GM23338 (cell line): ENCODE measurements at regions not wholly inside any gene's neighbourhood (a gene's known extent, or its start where the extent isn't known, plus 50 kb on each side); places are given as distances from the start of the nearest gene placed in this dataset.

Experiments used
- ATAC-seq: fragments of 200-7000 bp; cut with Tn5 transposase; 3 replicates; pipeline ENCODE4 v1.9.1; 2020
- DNase-seq: peaks from one replicate; pipeline ENCODE4 v3.0.0-alpha.2; 2015; ENCODE audit warnings: low spot score
- H2AFZ ChIP-seq: fragments of 200-600 bp; sonication (generic); 2 replicates; pipeline ENCODE4 v1.8.0; 2016; ENCODE audit warnings: antibody characterized with exemption, mild to moderate bottlenecking, moderate library complexity
- H3F3A ChIP-seq: fragments of 200-600 bp; sonication (generic); replicated peaks from 2 replicates; pipeline ENCODE4 v1.8.0; 2017; ENCODE audit warnings: antibody characterized with exemption, mixed run types, low read depth
- H3K27ac ChIP-seq: fragments of 200-600 bp; sonication (generic); 2 replicates; pipeline ENCODE4 v1.6.1; 2016; ENCODE audit warnings: low read depth
- H3K27me3 ChIP-seq: fragments of 200-600 bp; sonication (generic); 2 replicates; pipeline ENCODE4 v1.8.0; 2016; ENCODE audit warnings: mild to moderate bottlenecking, mixed run types, moderate library complexity; ENCODE audit not compliant: insufficient read depth
- H3K36me3 ChIP-seq: fragments of 200-600 bp; sonication (generic); 2 replicates; pipeline ENCODE4 v1.8.0; 2016; ENCODE audit warnings: mild to moderate bottlenecking; ENCODE audit not compliant: insufficient read depth
- H3K4me1 ChIP-seq: fragments of 200-600 bp; sonication (generic); 2 replicates; pipeline ENCODE4 v1.8.0; 2016; ENCODE audit warnings: mild to moderate bottlenecking, moderate library complexity; ENCODE audit not compliant: insufficient read depth
- H3K4me2 ChIP-seq: fragments of 200-600 bp; sonication (generic); 2 replicates; pipeline ENCODE4 v1.7.1; 2017; ENCODE audit warnings: mixed run types
- H3K4me3 ChIP-seq: fragments of 200-600 bp; sonication (generic); 2 replicates; pipeline ENCODE4 v1.6.1; 2016; ENCODE audit warnings: mixed run types
- H3K79me2 ChIP-seq: fragments of 200-600 bp; sonication (generic); replicated peaks from 2 replicates; pipeline ENCODE4 v1.8.0; 2017; ENCODE audit warnings: mild to moderate bottlenecking; ENCODE audit not compliant: insufficient read depth
- H3K9me2 ChIP-seq: fragments of 200-600 bp; sonication (generic); 2 replicates; pipeline ENCODE4 v1.8.0; 2017; ENCODE audit not compliant: insufficient read depth
- H4K20me1 ChIP-seq: fragments of 200-600 bp; sonication (generic); replicated peaks from 2 replicates; pipeline ENCODE4 v1.8.0; 2017; ENCODE audit warnings: mild to moderate bottlenecking; ENCODE audit not compliant: insufficient read depth
- H3K27ac Mint-ChIP-seq: 2 replicates; pipeline ENCODE4 v1.8.0; 2020; ENCODE audit warnings: inconsistent platforms, mild to moderate bottlenecking, moderate library complexity, mixed read lengths
- H3K27me3 Mint-ChIP-seq: 3 replicates; pipeline ENCODE4 v1.8.0; 2022; ENCODE audit warnings: low read depth, mild to moderate bottlenecking, moderate library complexity, mixed read lengths, inconsistent platforms; ENCODE audit not compliant: insufficient read depth, poor library complexity
- H3K36me3 Mint-ChIP-seq: 3 replicates; pipeline ENCODE4 v1.8.0; 2021; ENCODE audit warnings: low read depth, mild to moderate bottlenecking, inconsistent platforms, moderate library complexity, mixed read lengths
- H3K4me1 Mint-ChIP-seq: 3 replicates; pipeline ENCODE4 v1.8.0; 2020; ENCODE audit warnings: mild to moderate bottlenecking, inconsistent platforms, mixed read lengths
- H3K4me3 Mint-ChIP-seq: 3 replicates; pipeline ENCODE4 v1.8.0; 2021; ENCODE audit warnings: moderate library complexity, mild to moderate bottlenecking, inconsistent platforms, mixed read lengths
- H3K9me3 Mint-ChIP-seq: 3 replicates; pipeline ENCODE4 v1.8.0; 2020; ENCODE audit warnings: moderate library complexity, mild to moderate bottlenecking, inconsistent platforms, mixed read lengths
- CREB1 ChIP-seq: fragments of 250-450 bp; sonication (Bioruptor Pico); IDR thresholded peaks from 2 replicates; pipeline ENCODE4 v1.5.0; 2020; ENCODE audit warnings: low read depth, mild to moderate bottlenecking, moderate library complexity
- CTCF ChIP-seq, 2 experiments: fragments of 200-600 bp in 1 of 2; sonication (generic) in 1 of 2; conservative IDR thresholded peaks; 2 replicates each; pipeline versions ENCODE4 v1.5.1 to v1.6.1; 2016 to 2017; ENCODE audit warnings: antibody characterized with exemption in 2 of 2, low read depth in 2 of 2, mild to moderate bottlenecking in 2 of 2, moderate library complexity in 1 of 2
- ETS1 ChIP-seq: IDR thresholded peaks from 2 replicates; pipeline ENCODE4 v1.6.1; 2016; ENCODE audit warnings: antibody characterized with exemption
- EZH2 ChIP-seq: fragments of 200-600 bp; sonication (generic); IDR thresholded peaks from one replicate; pipeline ENCODE4 v1.8.0; 2017; ENCODE audit warnings: antibody characterized with exemption, mild to moderate bottlenecking, low read depth; ENCODE audit not compliant: unreplicated experiment
- EZH2phosphoT487 ChIP-seq: fragments of 200-600 bp; sonication (generic); IDR thresholded peaks from one replicate; pipeline ENCODE4 v1.8.1; 2018; ENCODE audit warnings: antibody characterized with exemption; ENCODE audit not compliant: unreplicated experiment
- JUNB ChIP-seq: IDR thresholded peaks from one replicate; pipeline ENCODE4 v1.6.1; 2016; ENCODE audit warnings: antibody characterized with exemption; ENCODE audit not compliant: unreplicated experiment
- NANOG ChIP-seq: IDR thresholded peaks from 2 replicates; pipeline ENCODE4 v1.6.1; 2016; ENCODE audit warnings: antibody characterized with exemption, borderline replicate concordance
- POLR2AphosphoS5 ChIP-seq: IDR thresholded peaks from 2 replicates; pipeline ENCODE4 v1.6.1; 2016; ENCODE audit warnings: antibody characterized with exemption, low read depth
- REST ChIP-seq: IDR thresholded peaks from one replicate; pipeline ENCODE4 v1.6.1; 2018; ENCODE audit warnings: antibody characterized with exemption; ENCODE audit not compliant: unreplicated experiment
- STAT1 ChIP-seq: IDR thresholded peaks from one replicate; pipeline ENCODE4 v1.6.1; 2016; ENCODE audit warnings: antibody characterized with exemption; ENCODE audit not compliant: unreplicated experiment
- ZNF114 ChIP-seq: fragments of 250-450 bp; sonication (Bioruptor Pico); IDR thresholded peaks from 2 replicates; pipeline ENCODE4 v1.5.0; 2020; ENCODE audit warnings: mild to moderate bottlenecking, moderate library complexity
- ZNF331 ChIP-seq: fragments of 250-450 bp; sonication (Bioruptor Pico); IDR thresholded peaks from 2 replicates; pipeline ENCODE4 v1.5.0; 2020; ENCODE audit warnings: low read depth, mild to moderate bottlenecking, moderate library complexity
- ZNF462 ChIP-seq: fragments of 250-450 bp; sonication (Bioruptor Pico); IDR thresholded peaks from 2 replicates; pipeline ENCODE4 v1.5.0; 2020; ENCODE audit warnings: mild to moderate bottlenecking, moderate library complexity

GRCh38 chr5:125126050-125126449 lies 379.6 kb upstream of the ZNF608 start:
- no peaks in the 10 kb centered on the region for H3K9me2 ChIP-seq
- no peaks in the 10 kb centered on the region for H3K36me3 ChIP-seq
- no peaks in the 10 kb centered on the region for H3F3A ChIP-seq
- H3K27me3 Mint-ChIP-seq = no peaks in the 10 kb centered on the region
- ATAC-seq = no peak
- DNase-seq = no peak
- TF ChIP-seq ZNF114 (CRISPR knock-in tag) (no peak), ZNF462 (CRISPR knock-in tag) (no peak), STAT1 (no peak), EZH2 (no peak), ZNF331 (CRISPR knock-in tag) (no peak), JUNB (no peak), POLR2AphosphoS5 (no peak), CTCF (conservative IDR thresholded peaks at IDR 0.05; ENCODE audit: low read depth in 2 of 2) (no peak), ETS1 (no peak), NANOG (no peak), CREB1 (CRISPR knock-in tag) (no peak), EZH2phosphoT487 (no peak), REST (no peak)
- no peak overlapping the region for H3K4me3 ChIP-seq
- H3K36me3 Mint-ChIP-seq = no peaks in the 10 kb centered on the region
- no peak overlapping the region for H3K4me3 Mint-ChIP-seq
- H4K20me1 ChIP-seq = no peaks in the 10 kb centered on the region
- no peaks in the 10 kb centered on the region for H3K9me3 Mint-ChIP-seq
- no peaks in the 10 kb centered on the region; the same call in 1 of the 2 replicates for H3K4me1 ChIP-seq
- no peak overlapping the region for H3K27ac ChIP-seq
- no peak overlapping the region for H3K4me2 ChIP-seq
- no peak overlapping the region for H3K27ac Mint-ChIP-seq
- H2AFZ ChIP-seq = no peak overlapping the region
- no peaks in the 10 kb centered on the region for H3K27me3 ChIP-seq
- no peaks in the 10 kb centered on the region for H3K79me2 ChIP-seq
- H3K4me1 Mint-ChIP-seq = 0 out of 3 replicates have a peak, but pooled peaks cover 2% of the 10 kb centered on the region
